ENCODE measurements at regions not wholly inside any gene's neighbourhood (a gene's known extent, or its start where the extent isn't known, plus 50 kb on each side); places are given as distances from the start of the nearest gene placed in this dataset.

DNA sequence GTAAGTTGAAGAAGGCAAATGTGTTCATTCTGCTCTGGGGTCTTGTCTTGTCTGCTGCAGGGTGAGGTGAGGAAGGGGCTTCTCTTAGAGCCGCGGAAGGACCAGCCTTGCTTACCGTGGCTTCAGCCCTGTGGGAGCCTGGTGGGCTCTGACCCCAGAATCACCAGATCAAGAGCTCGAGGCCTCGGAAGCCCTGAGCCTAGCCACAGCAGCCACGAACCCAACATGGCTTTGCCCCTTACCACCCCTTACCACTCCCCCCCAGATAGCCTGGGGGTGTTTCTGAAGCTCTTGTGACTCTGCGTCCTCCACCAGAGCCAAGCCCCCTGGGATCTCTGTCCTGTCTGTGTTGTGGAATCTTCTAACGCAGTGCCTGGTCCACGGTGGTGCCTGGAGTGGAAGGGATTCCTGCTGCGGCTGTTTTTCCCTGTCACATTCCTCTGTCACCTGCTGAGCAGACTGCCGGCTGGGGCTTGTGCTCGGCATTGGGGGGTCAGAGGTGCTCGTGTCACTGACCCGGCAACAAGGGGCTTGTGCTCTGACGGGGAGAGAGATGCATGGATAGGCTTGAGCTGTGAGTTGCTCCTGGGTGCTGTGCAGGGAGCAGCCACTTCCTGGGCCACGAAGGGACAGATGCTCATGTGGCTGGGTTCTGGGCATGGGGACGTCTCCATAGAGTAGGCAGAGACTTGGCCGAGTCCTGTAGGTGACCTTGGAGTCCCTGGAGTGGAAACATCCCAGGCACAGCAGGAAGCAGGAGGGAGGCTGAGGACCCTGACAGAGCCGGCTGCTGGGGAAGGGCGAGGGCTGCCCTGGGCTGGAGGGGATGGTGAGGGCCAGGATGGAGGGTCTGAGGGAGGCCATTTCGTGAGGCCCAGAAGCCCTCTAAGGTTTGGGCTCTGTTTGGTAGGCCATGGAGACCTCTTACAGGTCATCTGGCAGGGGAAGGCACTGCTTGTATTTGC is 316.0 kb downstream of the QKI start:
- no peak for DNase-seq (ENCODE audit: low read depth)

DNA sequence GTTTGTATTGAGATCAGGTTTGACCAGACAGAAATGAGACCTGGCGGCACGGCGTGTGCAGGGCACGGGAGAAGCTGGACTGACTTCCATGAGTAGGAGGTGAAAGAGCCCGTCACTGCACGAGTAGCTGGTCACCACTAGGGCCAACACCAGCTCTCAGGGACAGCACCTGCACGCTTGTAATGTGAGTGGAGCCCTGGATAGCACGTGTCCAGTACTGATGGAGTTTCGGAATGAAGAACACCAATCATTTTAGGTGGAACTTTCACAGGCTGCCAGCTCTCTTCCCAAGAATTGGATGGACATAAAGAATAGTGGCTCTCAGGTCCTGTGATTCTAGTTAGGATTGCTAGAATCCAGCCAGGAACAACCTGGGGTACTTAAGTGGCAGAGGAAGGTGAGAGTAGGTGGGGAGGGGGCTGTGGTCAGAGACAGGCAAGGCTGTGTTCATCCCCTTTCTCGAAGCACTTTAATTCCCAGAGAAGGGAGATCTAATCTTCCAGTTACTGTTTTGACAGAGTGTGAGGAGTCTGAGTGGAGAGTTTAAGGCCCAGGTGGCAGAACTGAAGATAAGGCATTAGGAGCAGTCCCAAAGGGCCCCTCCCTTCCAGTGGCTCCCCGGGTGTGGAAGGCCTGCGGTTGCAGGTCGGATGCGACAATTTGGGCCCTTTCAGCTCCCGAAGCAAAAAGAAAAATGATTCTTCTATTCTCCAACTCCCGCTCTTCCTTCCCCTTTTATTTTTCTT is 314.8 kb downstream of the QKI start:
- no peak for DNase-seq (ENCODE audit: low read depth)

DNA sequence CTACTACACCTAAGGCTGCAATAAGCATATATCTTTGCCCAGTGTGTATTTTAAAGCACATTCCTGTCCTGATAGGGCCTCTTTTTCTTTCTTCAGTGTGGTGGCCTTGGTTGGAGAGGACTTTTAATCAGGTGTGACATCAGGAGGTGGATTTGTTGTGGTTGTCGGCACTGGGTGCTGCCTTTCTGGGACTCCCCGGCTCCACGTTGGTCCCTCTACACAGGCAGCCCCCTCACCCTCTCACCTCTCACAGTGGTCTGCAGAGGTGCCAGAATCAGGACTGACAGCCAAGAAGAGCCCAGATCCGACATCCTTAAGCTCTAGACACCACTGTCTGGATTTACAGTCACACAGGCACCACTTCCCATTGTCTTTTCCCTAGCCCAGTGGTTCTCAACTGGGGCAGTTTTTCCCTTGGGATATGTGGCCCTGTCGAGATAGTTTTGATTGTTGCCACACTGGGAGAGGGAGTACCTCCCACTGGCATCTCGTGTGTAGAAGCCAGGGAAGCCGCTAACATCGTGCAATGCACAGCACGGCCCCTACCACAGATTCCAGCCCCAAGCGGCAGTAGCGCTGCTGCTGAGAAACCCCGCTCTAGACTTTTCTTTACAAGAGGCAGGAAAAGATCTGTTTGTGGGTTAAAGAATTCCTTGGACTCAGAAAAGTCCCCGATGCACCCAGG is 314.1 kb downstream of the QKI start:
- DNase-seq (ENCODE audit: low read depth), result no peak

DNA sequence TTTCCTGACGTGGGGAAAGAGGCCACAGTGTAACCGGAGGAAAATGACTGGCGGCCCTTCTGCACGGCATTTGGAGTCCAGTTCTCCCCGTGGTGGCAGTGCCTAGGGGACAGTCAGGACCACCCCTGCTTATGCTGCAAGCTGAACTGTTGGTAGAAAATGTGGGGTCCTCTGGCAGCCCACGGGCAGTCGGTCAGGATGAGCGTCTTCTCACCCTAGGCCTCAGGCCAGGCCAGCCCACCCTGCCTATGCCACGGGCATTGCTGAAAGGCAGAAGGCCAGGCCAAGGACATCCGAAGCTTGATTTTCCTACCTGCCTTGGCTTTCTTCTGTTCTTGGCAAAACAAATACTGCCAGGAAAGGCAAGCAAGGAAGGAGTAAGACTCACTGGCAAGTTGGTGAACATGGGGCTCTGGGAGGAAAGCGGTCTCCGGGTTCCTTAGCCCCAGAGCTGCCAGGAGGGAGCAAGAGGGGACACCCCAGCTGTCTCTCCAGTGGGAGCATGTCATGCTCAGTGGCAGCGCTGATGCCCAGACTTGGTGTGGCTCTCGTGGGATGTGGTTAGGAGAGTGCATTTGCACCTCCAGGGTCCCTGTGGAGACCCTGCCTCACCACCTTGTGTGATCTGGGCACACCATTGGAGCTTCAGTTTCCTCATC is 311.6 kb downstream of the QKI start:
- no peak for DNase-seq (ENCODE audit: low read depth)

DNA sequence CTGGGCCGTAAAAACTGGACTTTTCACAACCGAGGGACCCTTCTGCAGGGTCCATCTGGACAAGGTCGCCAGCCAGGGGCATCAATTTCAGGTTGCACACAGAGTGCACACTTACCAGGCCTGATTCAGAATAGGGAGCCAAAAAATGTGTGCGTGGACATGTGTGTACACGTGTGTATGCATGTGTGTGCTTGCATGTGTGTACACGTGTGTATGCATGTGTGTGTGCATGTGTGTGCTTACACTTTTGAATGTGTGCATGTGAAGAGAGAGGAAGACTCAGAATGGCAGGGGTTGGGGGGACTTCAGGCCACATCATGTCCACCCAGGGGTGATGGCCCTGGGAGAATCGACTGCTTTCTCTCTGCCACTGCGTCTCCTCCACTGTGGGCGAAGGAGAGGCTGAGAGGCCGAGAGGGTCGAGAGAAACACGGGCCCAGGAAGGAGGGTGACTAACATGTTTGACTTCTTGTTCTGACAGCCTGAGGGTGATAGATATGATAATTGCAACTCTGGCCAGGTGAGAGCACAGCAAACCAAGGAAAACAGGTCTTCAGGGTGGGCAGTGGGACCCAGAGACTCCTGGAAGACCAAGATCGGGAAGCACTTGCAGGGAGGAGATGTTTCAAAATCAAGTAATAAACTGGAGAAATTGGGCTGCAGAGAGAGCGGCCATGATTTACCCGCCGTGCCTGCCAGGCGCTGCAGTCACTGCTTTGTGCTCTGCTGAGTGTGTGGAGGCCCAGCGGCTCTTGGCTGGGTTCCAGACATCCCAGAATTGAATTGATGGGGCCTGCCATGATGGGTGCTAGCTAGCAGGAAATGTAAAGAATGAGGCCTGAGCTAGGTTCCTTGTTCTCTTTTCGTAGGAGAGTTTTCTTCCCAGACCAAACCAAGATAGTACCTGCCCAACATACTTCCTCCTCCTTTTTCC is 310.8 kb downstream of the QKI start:
- DNase-seq (ENCODE audit: low read depth), result no peak

DNA sequence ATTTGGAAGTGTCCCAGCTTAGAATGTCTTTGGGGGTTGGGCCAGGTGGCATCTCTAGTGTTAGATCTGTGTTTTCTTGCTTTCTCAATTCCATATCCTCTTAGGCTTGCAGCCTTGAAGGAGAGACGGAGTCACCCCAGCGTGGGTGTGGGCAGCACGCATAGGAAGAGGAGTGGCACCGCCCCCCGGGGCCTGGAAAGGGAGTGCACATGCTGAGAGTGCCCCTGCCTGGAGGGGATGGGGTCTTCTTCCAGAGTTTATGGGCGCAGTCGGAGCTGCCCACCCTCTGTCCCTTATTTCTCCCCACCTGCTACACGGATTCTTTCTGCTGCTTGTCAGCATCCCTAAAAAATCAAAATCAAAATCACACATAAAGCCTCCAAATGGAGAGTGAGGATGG is 309.7 kb downstream of the QKI start:
- no peak for DNase-seq (ENCODE audit: low read depth)

DNA sequence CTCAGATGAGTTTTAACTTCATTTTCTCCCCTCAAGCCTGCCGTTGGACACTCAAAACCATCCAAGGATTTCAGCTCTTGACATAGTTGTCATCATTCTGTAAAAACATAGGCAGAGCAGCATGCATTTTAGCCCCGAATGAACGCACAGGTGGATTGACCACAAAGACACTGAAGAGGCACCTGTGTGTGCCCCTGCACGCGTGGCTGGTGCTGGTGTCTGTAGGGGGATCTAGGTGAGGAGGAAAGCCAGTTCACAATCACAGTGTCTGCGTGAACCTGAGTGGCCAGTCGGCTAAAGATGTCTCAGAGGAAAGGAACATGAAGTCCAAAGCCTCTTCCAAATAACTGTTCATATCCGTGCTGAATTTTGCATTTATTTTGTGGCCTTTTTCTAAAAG is 309.2 kb downstream of the QKI start:
- no peak for DNase-seq (ENCODE audit: low read depth)

DNA sequence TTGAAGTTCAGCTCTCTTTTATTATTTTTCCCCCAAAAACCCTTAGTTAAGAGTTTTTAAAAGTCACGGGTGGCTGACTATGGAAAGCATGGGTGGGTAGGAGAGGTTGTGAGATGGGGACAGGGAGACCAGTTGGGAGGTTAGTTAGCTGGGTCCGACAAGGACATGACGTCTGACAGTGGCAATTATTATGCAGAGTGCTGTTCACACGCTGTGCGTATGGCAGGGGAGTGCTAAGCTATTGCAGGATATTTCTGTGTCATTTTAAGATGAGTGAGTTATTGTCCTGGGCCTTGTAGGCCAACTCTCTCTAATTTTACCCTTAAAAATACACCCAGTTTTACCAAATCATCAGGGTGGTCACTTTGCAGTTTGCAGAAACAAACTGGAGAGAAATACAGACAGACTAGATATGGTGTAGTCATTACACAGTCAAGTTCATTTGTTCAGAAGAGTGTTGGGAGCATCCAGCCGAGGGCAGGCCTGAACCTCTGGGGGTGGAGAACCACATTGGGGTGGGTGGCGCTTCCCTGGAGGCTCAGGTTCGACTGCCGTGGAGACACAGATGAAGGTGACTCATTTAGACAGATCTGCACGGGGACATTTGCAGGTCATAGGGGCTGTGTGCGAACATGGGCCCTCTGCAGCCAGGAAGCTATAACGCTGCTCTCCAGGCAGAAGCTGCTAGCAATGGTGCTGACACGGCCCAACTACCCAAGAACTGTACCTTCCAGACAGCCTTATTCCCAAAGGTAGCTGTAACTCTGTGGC is 307.6 kb downstream of the QKI start:
- DNase-seq (ENCODE audit: low read depth), result no peak

DNA sequence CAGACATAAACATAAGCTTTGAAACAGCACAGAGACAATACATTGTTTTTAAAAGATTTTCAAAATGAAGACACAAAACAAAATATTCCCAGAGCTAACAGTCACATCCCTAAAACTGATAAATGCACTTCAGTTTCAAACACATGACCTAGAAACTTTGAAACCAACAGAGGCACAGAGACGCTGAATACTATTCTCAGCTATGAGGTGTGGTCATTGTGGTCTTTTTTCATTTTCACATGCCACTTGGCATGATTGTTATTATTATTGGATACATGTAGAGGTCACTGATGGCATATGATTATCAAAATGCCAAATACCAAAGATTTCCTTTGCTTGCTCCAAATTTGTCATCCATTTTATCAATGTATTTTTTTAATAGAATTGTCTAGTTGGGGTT is 306.9 kb downstream of the QKI start:
- peak; percentile 60 for DNase-seq (ENCODE audit: low read depth)

DNA sequence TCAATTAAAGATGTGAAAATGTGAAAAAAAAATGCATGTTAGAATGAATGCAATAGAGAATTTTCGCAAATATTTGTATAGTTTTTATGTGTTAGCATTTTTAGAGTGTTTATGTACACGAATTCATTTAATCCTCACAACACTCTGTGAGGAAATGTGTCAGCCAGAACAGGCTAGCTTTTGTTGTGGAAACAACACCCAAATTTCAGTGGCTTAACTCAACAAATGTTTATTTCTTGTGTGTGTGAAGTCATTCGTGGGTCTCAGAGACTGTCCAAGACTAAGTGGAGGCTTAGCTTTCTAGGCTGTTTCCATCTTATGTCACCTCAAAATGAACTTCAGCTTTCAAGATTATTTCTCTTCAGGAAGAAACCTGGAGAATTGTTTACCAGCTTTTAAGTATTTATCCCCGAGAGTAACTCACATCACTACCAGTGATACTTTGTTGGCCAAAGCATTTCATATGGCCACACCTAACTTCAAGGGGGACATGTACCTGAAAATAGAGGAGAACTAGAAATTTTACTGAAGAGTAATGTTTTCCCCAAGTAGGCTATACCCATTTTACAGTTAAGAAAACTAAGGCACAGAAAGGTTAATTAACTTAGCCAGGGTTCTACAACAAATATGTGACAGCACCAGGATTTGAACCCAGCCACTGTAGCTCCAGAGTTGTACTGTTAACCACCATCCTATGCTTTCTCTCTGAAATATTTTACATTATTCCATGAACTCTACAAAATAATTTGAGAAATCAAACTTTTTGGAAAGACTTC is 306.1 kb downstream of the QKI start:
- DNase-seq (ENCODE audit: low read depth), result no peak

DNA sequence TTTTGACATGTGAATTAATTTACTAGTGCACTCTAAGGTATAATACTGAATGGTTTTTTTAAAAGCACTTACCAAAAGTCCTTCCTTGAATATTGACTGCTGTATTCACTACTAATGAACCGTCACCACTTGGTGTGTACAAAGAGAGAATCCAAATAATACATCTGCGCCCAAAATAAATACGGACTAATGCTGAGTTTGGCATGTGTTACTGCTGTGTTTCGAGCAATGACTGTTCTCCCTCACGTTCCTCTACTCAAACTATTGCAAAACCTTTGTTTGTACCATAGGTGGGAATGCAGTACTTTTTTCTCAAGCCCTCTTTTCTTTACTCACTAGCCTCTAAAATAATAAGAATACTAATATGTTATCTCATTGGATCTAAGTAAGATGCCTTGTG is 305.5 kb downstream of the QKI start:
- DNase-seq (ENCODE audit: low read depth), result no peak

DNA sequence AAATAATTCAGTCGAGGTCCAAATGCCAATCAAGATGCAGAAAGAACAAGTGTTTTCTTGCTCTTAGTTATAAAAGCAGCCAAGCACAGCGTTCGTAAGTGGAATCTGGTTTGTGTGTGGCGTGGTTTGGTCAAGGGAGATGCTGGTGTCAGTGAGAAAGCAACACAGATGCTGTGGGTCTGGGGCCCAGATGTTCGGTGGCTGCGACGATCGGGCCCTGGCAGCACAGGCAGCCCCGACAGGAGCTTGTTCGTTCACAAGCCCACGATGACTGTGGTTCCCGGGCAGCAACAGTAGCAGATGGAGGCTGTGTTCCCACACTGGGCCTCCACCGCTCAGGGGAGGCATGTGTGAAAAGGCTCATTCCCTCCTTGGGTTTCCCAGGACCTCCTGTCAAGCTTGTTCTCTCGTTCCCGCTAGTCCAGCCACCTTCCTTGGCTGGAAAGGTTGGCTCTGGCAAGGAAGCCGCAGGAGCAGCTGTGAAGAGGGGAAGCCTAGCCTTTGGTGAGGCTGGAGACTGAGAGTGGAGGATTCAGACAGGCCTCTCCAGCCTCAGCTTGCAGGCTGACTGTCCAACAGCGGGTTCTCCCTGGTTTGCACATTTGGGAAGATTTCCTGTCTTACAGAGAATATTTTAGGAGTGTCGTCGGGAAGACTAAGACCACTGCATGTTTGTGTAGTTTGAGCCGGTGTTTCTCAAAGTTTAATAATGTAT is 304.7 kb downstream of the QKI start:
- no peak for DNase-seq (ENCODE audit: low read depth)

DNA sequence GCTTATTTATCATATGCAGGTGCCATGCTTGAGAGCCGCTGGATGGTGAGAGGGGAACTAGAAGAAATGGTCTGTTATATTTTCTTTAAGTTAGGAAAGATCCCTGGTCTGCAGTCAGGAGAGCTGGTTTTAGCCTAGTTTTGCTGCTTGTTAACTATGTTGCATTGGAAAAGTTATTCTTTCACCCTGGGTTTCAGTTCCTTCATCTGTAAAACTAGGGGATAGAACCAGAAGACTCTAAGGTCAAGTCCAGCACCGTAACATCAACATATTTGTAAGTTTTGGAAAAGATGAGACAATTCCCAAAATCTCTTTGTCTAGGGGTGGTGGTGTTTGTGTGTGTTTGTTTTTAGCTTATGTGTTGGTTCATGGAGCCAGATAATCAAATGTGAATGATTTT is 304.0 kb downstream of the QKI start:
- no peak for DNase-seq (ENCODE audit: low read depth)

DNA sequence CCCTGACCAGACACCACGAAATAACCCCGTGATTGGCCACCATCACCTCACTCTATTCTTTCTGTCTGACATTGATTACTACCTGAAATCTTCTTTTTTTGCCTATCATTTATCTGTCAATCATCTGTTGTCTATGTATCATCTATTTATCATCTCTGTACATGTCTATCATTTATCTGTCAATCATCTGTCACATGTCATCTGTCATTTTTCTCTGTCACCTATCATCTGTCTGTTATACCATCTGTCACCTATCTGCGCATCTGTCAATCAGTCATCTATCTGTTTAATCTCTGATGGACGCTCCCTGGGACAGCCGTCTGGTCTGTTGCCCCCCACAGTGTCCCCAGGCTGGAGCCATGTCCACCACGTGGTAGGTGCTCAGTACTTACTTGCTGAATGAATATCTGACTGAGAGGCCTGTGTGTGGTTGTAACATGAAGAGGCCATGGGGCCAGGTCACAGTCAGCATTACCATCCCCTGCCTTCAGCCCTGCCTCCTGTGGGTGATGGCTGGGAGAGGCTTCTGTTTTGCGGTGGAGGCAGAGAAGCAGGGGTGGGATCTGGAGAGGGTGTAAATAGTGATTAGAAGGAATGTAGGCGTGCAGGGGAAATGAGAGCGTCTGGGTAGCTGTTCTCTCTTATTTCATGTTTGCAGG is 302.7 kb downstream of the QKI start:
- peak; percentile 50 for DNase-seq (ENCODE audit: low read depth)

DNA sequence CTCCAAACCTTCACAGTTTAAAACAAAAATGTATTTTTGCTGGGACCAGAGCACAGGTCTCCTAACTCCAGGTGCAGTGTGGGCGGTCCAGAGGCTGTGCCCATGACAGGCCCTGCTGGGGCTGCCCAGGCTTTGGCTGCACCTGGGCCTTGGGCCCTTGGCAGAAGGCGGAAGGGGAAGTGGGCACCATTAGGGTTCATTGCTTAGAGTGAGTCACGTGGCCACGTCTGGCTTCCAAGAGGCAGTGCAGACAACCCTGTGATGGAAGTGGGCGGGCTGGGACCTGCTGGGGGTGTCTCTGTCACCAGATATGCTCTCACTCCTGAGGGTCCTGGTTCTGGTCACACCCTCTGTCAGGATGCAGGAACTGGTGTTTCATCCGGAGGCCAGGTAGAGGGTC is 302.2 kb downstream of the QKI start:
- DNase-seq (ENCODE audit: low read depth), result no peak

DNA sequence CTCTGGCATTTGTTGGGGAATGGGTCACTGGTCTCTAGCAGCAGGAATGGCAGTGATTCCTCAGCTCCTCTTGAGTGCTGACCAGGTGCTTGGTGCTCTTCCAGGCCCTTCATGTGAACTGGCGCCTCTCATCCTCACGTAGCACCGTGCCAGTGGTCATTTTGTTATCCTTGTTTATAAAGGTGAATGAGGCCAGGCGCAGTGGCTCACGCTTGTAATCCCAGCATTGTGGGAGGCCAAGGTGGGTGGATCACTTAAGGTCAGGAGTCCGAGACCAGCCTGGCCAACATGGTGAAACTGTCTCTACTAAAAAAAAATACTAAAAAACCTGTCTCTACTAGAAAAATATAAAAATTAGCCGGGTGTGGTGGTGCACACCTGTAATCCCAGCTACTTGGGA is 301.3 kb downstream of the QKI start:
- no peak for DNase-seq (ENCODE audit: low read depth)

DNA sequence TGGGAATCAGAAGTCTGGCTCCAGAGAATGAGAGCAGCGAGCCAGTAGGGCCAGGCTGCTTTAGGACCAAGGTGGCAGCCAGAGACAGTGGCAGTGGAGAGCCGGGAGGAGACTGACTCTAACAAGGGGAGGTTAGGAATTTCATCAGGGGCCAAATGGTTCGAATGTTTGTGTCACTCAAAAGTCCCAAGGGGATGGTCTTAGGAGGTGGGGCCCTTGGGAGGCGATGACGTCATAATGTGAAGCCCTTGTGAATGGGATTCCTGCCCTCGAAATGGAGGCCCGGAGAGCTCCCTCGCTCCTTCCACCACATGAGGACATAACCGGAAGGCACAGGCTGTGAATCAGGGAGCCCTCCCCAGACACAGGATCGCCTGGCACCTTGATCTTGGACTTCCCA is 299.7 kb downstream of the QKI start:
- DNase-seq (ENCODE audit: low read depth), result no peak

DNA sequence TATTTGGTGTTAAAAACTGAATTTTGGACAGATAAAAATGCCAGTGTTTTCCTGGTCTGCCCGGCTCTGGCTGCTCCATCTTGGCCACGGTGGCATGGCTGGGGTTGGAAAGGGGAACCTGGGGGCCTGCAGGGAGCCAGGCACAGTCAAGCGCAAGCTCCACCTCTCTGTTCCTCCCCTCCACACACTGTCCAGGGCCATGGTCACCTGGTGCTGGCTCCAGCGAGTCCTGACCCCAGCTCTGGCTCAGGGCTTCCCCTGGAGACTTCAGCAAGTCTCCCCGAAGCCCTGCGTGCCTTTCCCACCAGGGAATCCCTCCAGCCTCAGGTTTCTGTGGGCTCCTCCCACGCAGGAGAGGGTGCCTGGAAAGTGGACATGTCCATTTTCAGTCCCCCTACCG is 298.5 kb downstream of the QKI start:
- DNase-seq (ENCODE audit: low read depth), result no peak
